Activated T-helper 2 cell treated with anti-CD3 and anti-CD28 coated beads, Interferon-gamma antibody, Interleukin-2, Interleukin-4, amounts not matched to agents 10 μg/mL and 5 μg/mL and 100 μg/mL, durations not matched to agents 14 hours and 24 hours and 36 hours (primary cell): ENCODE measurements at regions not wholly inside any gene's neighbourhood (a gene's known extent, or its start where the extent isn't known, plus 50 kb on each side); places are given as distances from the start of the nearest gene placed in this dataset.
"Not testable (repeated sequence)": the region's sequence is repeated elsewhere in the genome, so short reads cannot be mapped to it uniquely, and the experiment has no call there.

ENCODE experiments used
- DNase-seq: peaks from one replicate; pipeline ENCODE4 v3.0.0; 2021; ENCODE audit warnings: low spot score
- H3K27ac Mint-ChIP-seq: one replicate; pipeline ENCODE4 v1.8.0; 2021; ENCODE audit warnings: mixed read lengths
- H3K27me3 Mint-ChIP-seq: one replicate; pipeline ENCODE4 v1.8.0; 2021; ENCODE audit warnings: low read depth, mixed read lengths
- H3K36me3 Mint-ChIP-seq: one replicate; pipeline ENCODE4 v1.8.0; 2021; ENCODE audit warnings: low read depth, mixed read lengths
- H3K4me1 Mint-ChIP-seq: one replicate; pipeline ENCODE4 v1.8.0; 2021; ENCODE audit warnings: low read depth, mixed read lengths
- H3K4me3 Mint-ChIP-seq: one replicate; pipeline ENCODE4 v1.8.0; 2021; ENCODE audit warnings: low read depth, mild to moderate bottlenecking, moderate library complexity, mixed read lengths
- H3K9me3 Mint-ChIP-seq: one replicate; pipeline ENCODE4 v1.8.0; 2021; ENCODE audit warnings: mixed read lengths
- intact Hi-C: fragments of 100-400 bp; cut with micrococcal nuclease; formaldehyde crosslinking; loops from one replicate; pipeline ENCODE4 v1.15.1; 2023

DNA sequence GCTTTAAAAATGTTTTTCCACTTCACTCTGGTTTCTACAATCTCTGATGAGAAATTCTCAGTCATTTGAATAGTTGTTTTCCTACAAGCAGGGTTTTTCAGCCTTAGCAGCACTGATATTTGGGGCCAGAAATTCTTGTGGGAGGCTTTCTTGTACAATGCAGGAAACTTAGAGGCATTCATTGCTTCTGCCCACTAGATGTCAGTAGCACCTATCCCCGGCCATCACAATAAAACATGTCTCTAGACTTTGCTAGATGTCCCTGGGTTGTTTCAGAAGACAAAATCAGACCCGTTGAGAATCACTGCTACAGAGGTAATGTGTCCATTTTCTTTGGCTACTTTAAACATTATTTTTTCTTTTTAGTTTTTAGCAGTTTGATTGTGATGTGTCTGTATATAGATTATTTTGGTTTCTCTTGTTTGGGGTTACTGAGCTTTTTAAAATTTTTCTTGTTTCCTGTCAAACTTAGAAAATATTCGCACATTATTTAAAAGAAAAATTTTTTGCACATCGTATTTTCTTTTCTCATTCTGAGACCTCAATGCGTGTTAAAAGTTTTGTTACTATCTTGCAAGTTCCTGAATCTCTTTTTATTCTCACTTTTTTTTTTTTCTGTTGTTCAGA lies 60.8 kb upstream of the CCDC179 start:
- intact Hi-C loops, result no loop called here
- no peak for DNase-seq
- Mint-ChIP-seq H3K4me1 (peaks cover 4% of the 10 kb centered on the region), H3K27me3 (no peaks in the 10 kb centered on the region), H3K9me3 (no peaks in the 10 kb centered on the region), H3K27ac (no peak overlapping the region), H3K4me3 (no peak overlapping the region), H3K36me3 (no peaks in the 10 kb centered on the region)

DNA sequence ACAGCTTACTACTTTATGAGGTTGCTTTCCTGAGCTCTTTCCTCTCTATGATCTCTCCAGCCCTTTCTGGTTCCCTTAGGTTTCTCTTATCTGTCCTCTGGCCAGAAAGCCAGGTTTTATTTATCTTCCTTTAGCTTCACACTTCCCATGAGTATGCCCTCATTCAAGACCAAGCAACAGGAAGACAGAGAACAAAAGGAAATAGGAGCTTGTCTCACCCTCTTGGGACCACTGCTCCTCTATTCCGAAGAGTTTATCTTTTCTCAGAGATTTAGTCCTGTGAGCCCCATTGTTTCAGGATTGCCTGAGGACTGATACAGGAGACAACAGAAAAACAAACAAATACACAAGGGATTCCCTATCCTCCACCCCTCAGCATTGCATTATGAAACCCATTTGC lies 62.4 kb upstream of the CCDC179 start:
- no peak for DNase-seq
- Mint-ChIP-seq H3K4me1 (peaks cover 4% of the 10 kb centered on the region), H3K4me3 (no peak overlapping the region), H3K27ac (no peak overlapping the region), H3K9me3 (no peaks in the 10 kb centered on the region), H3K27me3 (no peaks in the 10 kb centered on the region), H3K36me3 (no peaks in the 10 kb centered on the region)
- intact Hi-C loops, result no loop called here

- peaks cover 4% of the 10 kb centered on the region for H3K4me1 Mint-ChIP-seq
- H3K27me3 Mint-ChIP-seq, result no peaks in the 10 kb centered on the region
- intact Hi-C loops, result no loop called here
- H3K9me3 Mint-ChIP-seq, result no peaks in the 10 kb centered on the region
- no peaks in the 10 kb centered on the region for H3K36me3 Mint-ChIP-seq
- H3K4me3 Mint-ChIP-seq, result no peak overlapping the region
- no peak for DNase-seq
- H3K27ac Mint-ChIP-seq, result no peak overlapping the region
These were observed 63.3 kb upstream of the CCDC179 start for GRCh38 chr11:22923561-22923960.

DNA sequence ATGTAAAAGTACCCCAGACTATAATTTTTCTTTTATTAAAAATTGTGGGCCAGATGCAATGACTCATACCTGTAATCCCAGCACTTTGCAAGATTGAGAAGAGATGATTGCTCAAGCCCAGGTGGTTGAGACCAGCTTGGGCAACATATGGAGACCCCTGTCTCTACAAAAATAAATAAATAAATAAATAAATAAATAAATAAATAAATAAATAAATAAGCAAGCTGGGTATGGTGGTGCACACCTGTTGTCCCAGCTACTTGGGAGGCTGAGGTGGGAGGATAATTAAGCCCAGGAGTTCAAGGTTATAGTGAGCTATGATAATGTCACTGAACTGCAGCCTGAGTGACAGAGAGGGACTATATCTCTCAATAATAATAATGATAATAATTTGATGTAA lies 66.1 kb upstream of the CCDC179 start:
- DNase-seq, result no peak
- no peaks in the 10 kb centered on the region for H3K4me1 Mint-ChIP-seq
- intact Hi-C loops, result no loop called here
- H3K36me3 Mint-ChIP-seq, result no peaks in the 10 kb centered on the region
- H3K4me3 Mint-ChIP-seq, result no peak overlapping the region
- H3K27ac Mint-ChIP-seq, result no peak overlapping the region
- H3K9me3 Mint-ChIP-seq, result no peaks in the 10 kb centered on the region
- H3K27me3 Mint-ChIP-seq, result no peaks in the 10 kb centered on the region

- no peak overlapping the region for H3K27ac Mint-ChIP-seq
- H3K4me1 Mint-ChIP-seq, result no peaks in the 10 kb centered on the region
- H3K36me3 Mint-ChIP-seq, result no peaks in the 10 kb centered on the region
- H3K4me3 Mint-ChIP-seq, result no peak overlapping the region
- H3K27me3 Mint-ChIP-seq, result no peaks in the 10 kb centered on the region
- intact Hi-C loops, result no loop called here
- no peaks in the 10 kb centered on the region for H3K9me3 Mint-ChIP-seq
- DNase-seq, result no peak
These were observed 67.5 kb upstream of the CCDC179 start for GRCh38 chr11:22927793-22928192.

DNA sequence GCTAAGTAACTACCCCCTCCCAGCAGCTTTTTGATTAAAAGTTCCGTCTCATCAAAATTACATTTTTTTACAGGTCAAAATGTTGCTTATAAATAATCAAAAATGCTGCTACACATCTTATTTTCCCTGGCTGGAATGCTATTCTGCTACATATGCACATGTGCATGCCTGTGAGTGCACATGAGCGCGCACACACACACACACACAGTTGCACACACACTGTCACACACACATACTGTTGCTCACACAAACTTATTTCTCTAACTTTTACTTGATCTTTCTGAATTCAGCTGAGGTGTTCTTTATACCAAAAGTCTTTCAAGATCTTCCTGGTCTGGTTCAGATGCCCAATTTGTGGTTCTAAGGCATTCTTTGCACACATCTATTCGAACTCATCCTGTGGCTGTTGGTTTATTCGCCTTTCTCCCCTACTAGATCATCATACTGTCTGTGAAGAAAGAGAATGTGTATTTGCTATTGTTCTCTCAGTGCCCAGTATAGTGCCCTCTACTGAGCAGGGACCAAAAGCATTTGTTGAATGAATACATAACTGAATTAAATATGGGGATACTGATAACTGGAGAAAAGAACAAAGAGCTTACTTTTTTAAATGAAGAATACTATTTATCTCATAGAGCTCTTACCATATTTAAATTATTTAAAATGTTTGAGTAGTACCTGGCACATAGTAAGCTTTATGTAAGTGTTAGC lies 68.1 kb upstream of the CCDC179 start:
- Mint-ChIP-seq H3K4me1 (no peaks in the 10 kb centered on the region), H3K9me3 (no peaks in the 10 kb centered on the region)

DNA sequence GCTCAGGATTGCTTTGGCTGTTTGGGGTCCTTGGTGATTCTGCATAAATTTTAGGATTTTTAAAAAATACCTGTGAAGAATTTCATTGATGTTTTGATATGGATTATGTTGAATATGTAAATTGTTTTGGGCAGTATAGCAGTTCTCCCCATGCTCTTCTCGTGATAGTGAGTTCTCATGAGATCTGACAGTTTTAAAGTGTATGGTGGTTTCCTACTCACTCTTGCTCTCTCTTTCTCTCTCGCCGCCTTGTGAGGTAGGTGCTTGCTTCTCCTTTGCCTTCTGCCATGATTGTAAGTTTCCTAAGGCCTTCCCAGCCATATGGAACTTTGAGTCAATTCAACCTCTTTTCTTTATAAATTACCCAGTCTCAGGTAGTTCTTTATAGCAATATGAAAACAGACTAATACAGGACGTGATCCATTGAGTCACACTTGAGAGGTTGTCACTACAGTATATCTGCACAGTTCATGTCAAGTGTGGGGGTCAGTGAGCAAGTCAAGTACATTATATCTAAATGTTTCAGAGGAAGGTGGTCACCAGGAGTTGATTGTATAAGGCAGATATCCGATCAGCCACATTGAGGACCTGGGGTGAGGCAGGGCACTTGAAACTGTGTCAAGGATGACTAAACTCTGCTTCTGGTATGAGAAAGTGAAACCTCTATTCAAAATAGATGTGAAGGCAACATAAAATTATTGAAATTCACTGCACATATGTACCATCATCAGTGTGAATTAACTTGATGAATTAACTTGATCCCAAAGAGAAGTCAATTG lies 70.7 kb upstream of the CCDC179 start:
- H3K4me3 Mint-ChIP-seq, result no peak overlapping the region
- H3K4me1 Mint-ChIP-seq, result no peaks in the 10 kb centered on the region
- intact Hi-C loops, result no loop called here
- H3K9me3 Mint-ChIP-seq, result no peaks in the 10 kb centered on the region
- no peaks in the 10 kb centered on the region for H3K27me3 Mint-ChIP-seq
- DNase-seq, result no peak
- H3K27ac Mint-ChIP-seq, result no peak overlapping the region
- H3K36me3 Mint-ChIP-seq, result no peaks in the 10 kb centered on the region

More for the DNA sequence above, 68.1 kb upstream of the CCDC179 start:
- H3K4me3 Mint-ChIP-seq, result no peak overlapping the region
- no peaks in the 10 kb centered on the region for H3K27me3 Mint-ChIP-seq
- no peak for DNase-seq
- H3K27ac Mint-ChIP-seq, result no peak overlapping the region
- H3K36me3 Mint-ChIP-seq, result no peaks in the 10 kb centered on the region
- intact Hi-C loops, result no loop called here

- Mint-ChIP-seq H3K4me3 (no peak overlapping the region), H3K4me1 (no peaks in the 10 kb centered on the region), H3K27me3 (no peaks in the 10 kb centered on the region), H3K27ac (no peak overlapping the region), H3K36me3 (no peaks in the 10 kb centered on the region), H3K9me3 (no peaks in the 10 kb centered on the region)
- intact Hi-C loops, result no loop called here
- no peak for DNase-seq
These were observed 78.4 kb upstream of the CCDC179 start for GRCh38 chr11:22938691-22939090.

- H3K27me3 Mint-ChIP-seq, DNase-seq, H3K27ac Mint-ChIP-seq, intact Hi-C loops, H3K36me3 Mint-ChIP-seq, H3K9me3 Mint-ChIP-seq, H3K4me3 Mint-ChIP-seq, H3K4me1 Mint-ChIP-seq: not testable (repeated sequence)
These were observed 81.3 kb upstream of the CCDC179 start for GRCh38 chr11:22941544-22941943.

- Mint-ChIP-seq H3K9me3 (no peaks in the 10 kb centered on the region), H3K27ac (no peak overlapping the region), H3K36me3 (no peaks in the 10 kb centered on the region), H3K27me3 (no peaks in the 10 kb centered on the region), H3K4me3 (no peak overlapping the region), H3K4me1 (no peaks in the 10 kb centered on the region)
- DNase-seq, result no peak
- intact Hi-C loops, result no loop called here
These were observed 97.5 kb upstream of the CCDC179 start for GRCh38 chr11:22957786-22958185.

GRCh38 chr11:22974251-22974650 lies 114.0 kb upstream of the CCDC179 start:
- DNase-seq, result no peak
- Mint-ChIP-seq H3K4me1 (no peaks in the 10 kb centered on the region), H3K27ac (no peak overlapping the region), H3K27me3 (no peaks in the 10 kb centered on the region), H3K36me3 (no peaks in the 10 kb centered on the region), H3K4me3 (no peak overlapping the region), H3K9me3 (peaks cover 12% of the 10 kb centered on the region)
- intact Hi-C loops, result no loop called here

GRCh38 chr11:22976146-22976545 lies 115.9 kb upstream of the CCDC179 start:
- intact Hi-C loops, result no loop called here
- H3K36me3 Mint-ChIP-seq, result no peaks in the 10 kb centered on the region
- H3K27ac Mint-ChIP-seq, result no peak overlapping the region
- no peaks in the 10 kb centered on the region for H3K27me3 Mint-ChIP-seq
- H3K4me1 Mint-ChIP-seq, result no peaks in the 10 kb centered on the region
- no peak for DNase-seq
- peaks cover 9% of the 10 kb centered on the region for H3K9me3 Mint-ChIP-seq
- H3K4me3 Mint-ChIP-seq, result no peak overlapping the region

GRCh38 chr11:22982903-22983302 lies 122.6 kb upstream of the CCDC179 start:
- no peaks in the 10 kb centered on the region for H3K9me3 Mint-ChIP-seq
- no peaks in the 10 kb centered on the region for H3K36me3 Mint-ChIP-seq
- no peaks in the 10 kb centered on the region for H3K27me3 Mint-ChIP-seq
- H3K4me3 Mint-ChIP-seq, result no peak overlapping the region
- no peaks in the 10 kb centered on the region for H3K4me1 Mint-ChIP-seq
- no peak overlapping the region for H3K27ac Mint-ChIP-seq
- no peak for DNase-seq
- intact Hi-C loops, result no loop called here
